ENCODE measurements at regions not wholly inside any gene's neighbourhood (a gene's known extent, or its start where the extent isn't known, plus 50 kb on each side); places are given as distances from the start of the nearest gene placed in this dataset.

DNA sequence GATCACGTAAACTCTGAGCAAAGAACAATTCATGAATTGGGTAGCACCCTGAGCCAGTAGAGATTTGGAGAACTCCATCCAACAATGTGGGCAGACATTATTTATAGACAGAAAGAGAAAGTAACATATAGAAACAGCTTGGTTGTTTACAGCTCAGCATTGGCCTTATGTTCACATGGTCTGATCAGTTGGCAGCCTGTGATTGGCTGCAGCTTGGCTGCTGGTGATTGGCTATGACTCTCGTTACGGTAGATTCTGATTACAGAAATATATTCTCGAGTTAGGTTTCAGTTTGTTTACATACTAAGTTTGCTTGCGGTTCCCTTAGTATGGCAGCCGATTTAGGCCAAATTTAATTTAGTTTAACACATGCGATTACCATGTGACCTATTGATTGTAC lies 663.4 kb downstream of the RAPGEF2 start (continued):
- TF ChIP-seq CHD7 (IDR thresholded peaks at IDR 0.05; ENCODE audit: insufficient replicate concordance, low read length), result no peak
- no peak for TF ChIP-seq CTCF (IDR thresholded peaks at IDR 0.05; ENCODE audit: control extremely low read depth in 1 of 3, insufficient read depth in 1 of 3, low read depth in 1 of 3, low read length in 3 of 3)
- no peak for TF ChIP-seq JUN (IDR thresholded peaks at IDR 0.05; ENCODE audit: low read depth, low read length)
- no peak for TF ChIP-seq SP4 (IDR thresholded peaks at IDR 0.05; ENCODE audit: low read length)
- no peak for TF ChIP-seq EZH2 (IDR thresholded peaks at IDR 0.05; ENCODE audit: low read depth, low read length, severe bottlenecking)
- no peak for TF ChIP-seq SP2 (IDR thresholded peaks at IDR 0.05; ENCODE audit: low read length)
- no peak for TF ChIP-seq CBX5 (IDR thresholded peaks at IDR 0.05; ENCODE audit: low read depth, low read length)
- no peak for TF ChIP-seq ZNF274 (IDR thresholded peaks at IDR 0.05; ENCODE audit: borderline replicate concordance, extremely low read depth, low read length)
- TF ChIP-seq E2F6 (IDR thresholded peaks at IDR 0.05), result no peak

Measured in H1 (cell line).